ENCODE measurements at regions not wholly inside any gene's neighbourhood (a gene's known extent, or its start where the extent isn't known, plus 50 kb on each side); places are given as distances from the start of the nearest gene placed in this dataset.

DNA sequence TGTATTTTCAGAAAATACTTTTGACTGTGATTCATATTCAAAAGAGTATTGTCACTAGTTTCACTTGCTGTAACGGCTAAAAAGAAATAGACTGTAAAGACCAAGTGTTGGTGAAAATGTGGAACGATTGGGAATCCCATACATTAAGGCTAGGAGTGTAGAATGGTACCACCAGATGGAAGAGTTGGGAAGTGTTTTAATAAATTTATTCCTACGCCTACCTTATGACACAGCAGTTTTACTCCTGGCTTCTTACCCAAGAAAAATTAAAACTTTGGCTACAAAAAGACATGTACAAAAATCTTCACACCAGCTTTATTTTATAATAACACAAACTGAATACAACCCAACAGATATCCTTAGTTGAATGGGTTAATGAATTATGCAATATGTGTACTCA, 256.2 kb downstream of the TAF11L14 start:
- DNase-seq (ENCODE audit: low read depth in 1 of 2, low spot score in 1 of 2) = no peak
- TF ChIP-seq JUND (IDR thresholded peaks at IDR 0.05; ENCODE audit: low read depth) = no peak
- in situ Hi-C loops (cut with HindIII; ENCODE audit: low pct_unique_long_range_greater_than_20kb, low sequenced_read_pairs) = no loop called here

DNA sequence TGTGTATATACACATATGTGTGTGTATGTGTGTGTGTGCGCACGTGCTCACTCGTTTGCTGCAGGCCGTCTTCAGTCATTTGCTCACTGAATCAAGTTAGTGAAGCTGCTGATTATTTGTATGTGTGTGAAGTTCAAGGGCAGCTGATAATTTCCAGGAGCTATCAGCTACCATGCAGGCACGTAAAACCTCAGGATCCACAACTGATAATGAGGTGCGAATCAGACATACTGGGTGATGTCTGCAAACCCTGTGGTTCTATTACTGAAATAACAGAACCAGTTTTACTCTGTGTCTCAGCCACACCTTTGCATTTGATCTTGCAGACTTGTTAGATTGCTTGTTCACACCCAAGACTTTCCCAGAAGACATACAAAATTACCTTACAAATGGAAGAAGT, 257.6 kb downstream of the TAF11L14 start:
- in situ Hi-C loops (cut with HindIII; ENCODE audit: low pct_unique_long_range_greater_than_20kb, low sequenced_read_pairs) = no loop called here
- TF ChIP-seq JUND (IDR thresholded peaks at IDR 0.05; ENCODE audit: low read depth) = no peak
- DNase-seq (ENCODE audit: low read depth in 1 of 2, low spot score in 1 of 2) = no peak

DNA sequence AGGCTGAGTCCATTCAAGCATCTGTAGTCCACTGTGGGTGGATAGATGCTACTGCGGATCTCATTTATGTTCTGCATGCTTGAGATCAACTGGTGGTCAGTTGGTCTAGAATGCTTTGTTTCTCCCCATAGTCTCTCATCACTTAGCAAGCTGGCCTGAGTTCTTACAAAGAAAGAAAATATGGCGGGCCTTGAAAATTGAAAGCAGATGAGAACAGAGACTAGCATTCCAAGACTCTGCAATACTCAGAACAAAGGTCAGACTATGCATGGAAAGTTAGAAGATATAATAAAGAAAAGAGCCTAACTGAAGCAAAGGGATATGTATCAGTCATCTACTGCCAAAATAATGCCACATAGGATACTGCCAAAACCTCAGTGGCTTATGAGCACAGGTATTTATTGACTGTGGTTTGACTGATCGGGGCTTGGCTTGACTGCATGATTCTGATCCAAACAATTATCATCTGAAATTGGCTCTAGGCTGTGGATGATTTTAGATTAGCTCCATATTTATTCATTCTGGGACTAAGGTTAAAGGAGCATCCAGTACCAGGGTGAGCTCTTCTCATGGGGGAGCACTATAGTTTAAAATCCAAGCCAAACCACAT, 258.9 kb downstream of the TAF11L14 start:
- no peak for DNase-seq (ENCODE audit: low read depth in 1 of 2, low spot score in 1 of 2)
- no peak for TF ChIP-seq JUND (IDR thresholded peaks at IDR 0.05; ENCODE audit: low read depth)
- in situ Hi-C loops (cut with HindIII; ENCODE audit: low pct_unique_long_range_greater_than_20kb, low sequenced_read_pairs) = no loop called here

DNA sequence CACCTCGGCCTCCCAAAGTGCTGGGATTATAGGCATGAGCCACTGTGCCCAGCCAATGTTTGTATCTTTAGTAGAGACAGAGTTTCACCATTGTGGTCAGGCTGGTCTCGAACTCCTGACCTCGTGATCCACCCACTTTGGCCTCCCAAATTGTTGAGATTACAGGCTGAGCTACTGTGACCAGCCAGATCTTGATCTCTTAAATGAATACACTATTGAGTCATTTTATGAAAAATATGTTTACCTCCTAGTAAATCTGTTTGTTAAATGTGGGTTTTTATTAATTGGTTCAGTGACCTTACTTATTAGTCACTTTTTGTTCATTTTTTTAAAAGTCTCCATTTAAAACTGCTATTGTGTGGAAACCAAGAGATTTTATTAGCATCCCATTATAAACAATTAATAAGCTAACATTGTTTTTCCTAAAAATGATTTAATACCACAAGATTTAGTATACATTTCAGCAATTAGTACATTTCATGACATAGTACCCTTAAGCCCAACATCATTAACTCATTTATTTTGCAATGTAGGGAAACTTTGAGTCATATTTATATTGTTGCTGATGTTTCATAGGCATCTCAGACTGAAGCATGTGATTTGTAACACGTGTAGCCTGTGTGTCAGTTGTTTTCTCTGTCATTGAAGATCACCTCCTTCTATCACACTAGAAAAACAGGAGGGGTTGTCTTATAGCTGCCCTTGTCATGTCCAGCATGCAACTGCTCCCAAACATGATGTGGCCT, 261.2 kb downstream of the TAF11L14 start:
- DNase-seq (ENCODE audit: low read depth in 1 of 2, low spot score in 1 of 2) = no peak
- in situ Hi-C loops (cut with HindIII; ENCODE audit: low pct_unique_long_range_greater_than_20kb, low sequenced_read_pairs) = no loop called here
- TF ChIP-seq JUND (IDR thresholded peaks at IDR 0.05; ENCODE audit: low read depth) = no peak

DNA sequence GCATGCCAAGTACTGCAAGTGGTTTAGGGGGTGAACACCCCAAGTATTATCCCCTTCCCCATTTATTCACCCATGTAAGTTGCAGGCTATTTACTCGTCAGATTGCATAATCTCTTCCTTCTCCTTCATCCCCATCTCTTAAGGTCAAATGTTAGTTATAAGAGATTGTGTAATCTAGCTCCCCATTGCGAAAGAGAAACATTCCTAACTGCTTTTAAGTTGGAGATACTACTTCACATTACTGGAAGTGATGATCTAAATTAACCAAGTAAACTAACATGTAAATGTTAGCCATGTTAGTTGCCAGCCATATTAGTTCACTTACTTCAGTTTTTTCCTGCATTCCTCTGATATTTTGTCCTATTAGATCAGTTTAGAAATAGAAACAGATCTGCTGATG, 262.3 kb downstream of the TAF11L14 start:
- no peak for DNase-seq (ENCODE audit: low read depth in 1 of 2, low spot score in 1 of 2)
- TF ChIP-seq JUND (IDR thresholded peaks at IDR 0.05; ENCODE audit: low read depth) = no peak
- in situ Hi-C loops (cut with HindIII; ENCODE audit: low pct_unique_long_range_greater_than_20kb, low sequenced_read_pairs) = no loop called here

DNA sequence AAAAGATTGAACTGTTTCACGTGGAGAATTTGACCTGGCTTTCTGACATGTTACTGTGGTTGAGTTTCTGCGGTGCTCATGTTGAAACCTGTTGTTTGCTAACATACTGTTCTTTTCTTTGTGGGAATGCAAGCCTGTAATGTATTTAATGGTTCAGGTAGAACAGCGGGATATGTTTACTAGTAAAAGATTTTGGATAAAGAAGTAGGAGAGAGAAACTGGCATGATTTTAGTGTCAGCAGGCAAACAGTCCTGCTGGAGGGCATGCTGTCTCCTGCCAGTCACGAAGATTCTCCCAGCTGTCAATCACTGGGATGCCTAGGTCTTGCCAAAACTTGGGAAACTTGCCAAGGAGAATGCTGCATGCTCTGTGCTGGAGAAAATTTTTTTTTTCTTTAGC, 263.5 kb downstream of the TAF11L14 start:
- no peak for TF ChIP-seq JUND (IDR thresholded peaks at IDR 0.05; ENCODE audit: low read depth)

DNA sequence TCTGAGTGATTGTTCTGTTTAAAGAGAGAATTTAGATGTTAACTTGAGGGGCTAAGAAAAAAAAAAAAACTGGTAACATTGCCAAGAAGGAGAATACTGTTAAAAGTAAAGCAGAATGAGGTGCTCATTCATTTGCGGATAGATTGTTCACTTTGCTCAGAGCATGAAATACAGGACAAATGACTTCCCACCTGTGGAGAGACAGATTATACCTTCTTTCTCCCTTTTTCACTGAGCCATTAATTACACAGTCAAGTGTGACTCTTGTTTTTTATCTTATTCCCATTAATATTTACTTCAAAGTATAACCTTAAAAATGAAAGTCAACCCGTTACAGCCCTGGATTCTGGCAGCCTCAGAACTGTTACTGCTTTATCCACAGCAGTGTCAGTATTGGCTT, 264.5 kb downstream of the TAF11L14 start:
- no peak for DNase-seq (ENCODE audit: low read depth in 1 of 2, low spot score in 1 of 2)
- no peak for TF ChIP-seq JUND (IDR thresholded peaks at IDR 0.05; ENCODE audit: low read depth)
- in situ Hi-C loops (cut with HindIII; ENCODE audit: low pct_unique_long_range_greater_than_20kb, low sequenced_read_pairs) = no loop called here

More for the DNA sequence above, 263.5 kb downstream of the TAF11L14 start:
- DNase-seq (ENCODE audit: low read depth in 1 of 2, low spot score in 1 of 2) = peak in 1 of 2 experiments; percentile 13
- in situ Hi-C loops (cut with HindIII; ENCODE audit: low pct_unique_long_range_greater_than_20kb, low sequenced_read_pairs) = no loop called here

DNA sequence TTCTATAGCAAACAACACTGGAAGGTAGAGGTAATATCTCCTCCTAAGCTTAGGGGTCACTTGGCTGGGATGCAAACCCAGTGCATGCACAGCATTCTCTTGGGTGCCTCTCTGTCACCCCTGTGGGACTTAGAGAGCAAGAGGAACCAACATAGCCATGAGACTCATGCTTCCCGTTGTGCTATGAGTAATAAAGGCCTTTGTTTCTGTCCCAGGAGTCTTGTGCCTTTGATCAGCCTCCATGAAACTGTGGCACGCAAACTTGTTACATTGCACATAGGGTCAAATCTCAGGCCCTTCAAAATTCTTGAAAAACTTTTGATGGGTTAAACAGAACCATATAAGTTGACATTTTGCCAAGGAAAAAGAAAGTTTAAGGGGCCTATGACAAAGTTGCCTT, 272.8 kb downstream of the TAF11L14 start:
- no peak for TF ChIP-seq JUND (IDR thresholded peaks at IDR 0.05; ENCODE audit: low read depth)
- in situ Hi-C loops (cut with HindIII; ENCODE audit: low pct_unique_long_range_greater_than_20kb, low sequenced_read_pairs) = no loop called here
- DNase-seq (ENCODE audit: low read depth in 1 of 2, low spot score in 1 of 2) = no peak

DNA sequence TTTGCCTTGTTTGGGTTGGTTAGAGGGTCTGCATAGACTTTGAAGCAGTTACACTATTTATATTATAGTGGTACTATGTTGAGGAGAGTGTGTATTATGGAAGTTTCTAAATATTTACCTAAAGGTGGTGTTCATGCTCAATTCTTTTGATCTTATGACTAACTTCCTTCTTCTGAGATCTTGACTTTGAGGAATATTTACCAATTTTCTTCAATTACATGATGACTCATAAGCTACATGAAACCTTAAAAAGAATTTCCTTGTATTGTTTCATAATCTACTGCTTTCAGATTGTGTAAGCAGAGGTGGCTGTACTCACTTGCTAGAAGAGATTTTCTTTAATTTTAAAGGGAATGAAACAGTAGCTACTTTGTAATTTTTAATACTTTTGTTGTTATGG, 276.1 kb downstream of the TAF11L14 start:
- DNase-seq (ENCODE audit: low read depth in 1 of 2, low spot score in 1 of 2) = no peak
- TF ChIP-seq JUND (IDR thresholded peaks at IDR 0.05; ENCODE audit: low read depth) = no peak
- in situ Hi-C loops (cut with HindIII; ENCODE audit: low pct_unique_long_range_greater_than_20kb, low sequenced_read_pairs) = no loop called here

DNA sequence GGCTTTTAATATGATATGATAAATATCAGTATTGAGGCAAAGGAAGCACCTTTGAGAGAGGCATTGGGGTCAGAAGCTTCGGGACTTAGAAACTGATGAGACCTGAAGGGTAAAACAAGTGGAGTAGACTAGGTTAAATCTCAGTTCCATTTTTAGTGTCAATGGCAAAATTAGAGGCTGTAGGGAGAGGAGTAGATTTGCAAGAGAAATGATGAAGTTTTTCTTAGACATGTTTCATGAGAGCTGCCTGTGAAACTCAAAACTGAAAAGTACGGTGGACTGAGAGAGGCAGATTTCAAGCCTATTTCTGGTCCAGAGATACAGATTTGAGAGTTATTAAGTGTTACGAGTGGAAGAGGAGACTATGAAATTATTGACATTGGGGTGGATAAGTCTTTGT, 278.5 kb downstream of the TAF11L14 start:
- no peak for DNase-seq (ENCODE audit: low read depth in 1 of 2, low spot score in 1 of 2)
- in situ Hi-C loops (cut with HindIII; ENCODE audit: low pct_unique_long_range_greater_than_20kb, low sequenced_read_pairs) = no loop called here
- TF ChIP-seq JUND (IDR thresholded peaks at IDR 0.05; ENCODE audit: low read depth) = no peak

DNA sequence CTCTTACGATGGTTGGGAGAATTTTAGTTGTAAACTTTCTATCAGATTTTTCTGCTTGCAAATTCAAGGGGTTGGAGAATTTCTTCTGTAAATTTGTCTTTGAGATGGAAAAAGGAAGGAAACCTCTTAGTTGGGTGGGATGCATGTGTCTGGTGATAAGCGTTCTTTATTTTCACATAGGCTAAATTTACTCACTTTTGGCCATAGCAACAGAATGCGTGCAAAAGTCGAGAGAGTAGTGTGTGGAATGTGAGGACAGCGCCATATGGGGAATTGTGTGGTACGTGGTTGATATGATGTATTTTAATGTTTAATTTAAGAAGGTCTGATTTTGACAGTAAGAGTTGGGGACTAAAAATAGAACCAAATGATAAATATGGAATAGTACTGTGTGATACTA, 282.2 kb downstream of the TAF11L14 start:
- TF ChIP-seq JUND (IDR thresholded peaks at IDR 0.05; ENCODE audit: low read depth) = no peak
- DNase-seq (ENCODE audit: low read depth in 1 of 2, low spot score in 1 of 2) = no peak
- in situ Hi-C loops (cut with HindIII; ENCODE audit: low pct_unique_long_range_greater_than_20kb, low sequenced_read_pairs) = no loop called here

DNA sequence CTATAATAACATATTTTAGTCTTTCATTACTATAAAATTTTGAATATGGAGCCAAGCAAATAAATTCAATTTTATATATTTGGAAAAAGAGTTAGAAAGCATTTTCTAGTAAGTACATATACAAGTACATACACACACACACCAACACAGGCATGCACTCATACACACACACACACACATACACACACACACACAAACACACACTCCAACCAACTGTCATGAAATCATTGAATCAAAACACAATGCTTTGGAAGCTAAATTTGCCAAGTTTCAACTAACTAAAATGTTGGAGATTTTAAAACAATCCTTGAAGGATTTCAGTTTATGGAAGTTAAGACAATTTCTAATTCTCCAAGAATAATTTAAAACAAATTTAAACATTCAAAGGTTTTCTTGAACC, 283.2 kb downstream of the TAF11L14 start:
- no peak for DNase-seq (ENCODE audit: low read depth in 1 of 2, low spot score in 1 of 2)
- in situ Hi-C loops (cut with HindIII; ENCODE audit: low pct_unique_long_range_greater_than_20kb, low sequenced_read_pairs) = no loop called here
- no peak for TF ChIP-seq JUND (IDR thresholded peaks at IDR 0.05; ENCODE audit: low read depth)

DNA sequence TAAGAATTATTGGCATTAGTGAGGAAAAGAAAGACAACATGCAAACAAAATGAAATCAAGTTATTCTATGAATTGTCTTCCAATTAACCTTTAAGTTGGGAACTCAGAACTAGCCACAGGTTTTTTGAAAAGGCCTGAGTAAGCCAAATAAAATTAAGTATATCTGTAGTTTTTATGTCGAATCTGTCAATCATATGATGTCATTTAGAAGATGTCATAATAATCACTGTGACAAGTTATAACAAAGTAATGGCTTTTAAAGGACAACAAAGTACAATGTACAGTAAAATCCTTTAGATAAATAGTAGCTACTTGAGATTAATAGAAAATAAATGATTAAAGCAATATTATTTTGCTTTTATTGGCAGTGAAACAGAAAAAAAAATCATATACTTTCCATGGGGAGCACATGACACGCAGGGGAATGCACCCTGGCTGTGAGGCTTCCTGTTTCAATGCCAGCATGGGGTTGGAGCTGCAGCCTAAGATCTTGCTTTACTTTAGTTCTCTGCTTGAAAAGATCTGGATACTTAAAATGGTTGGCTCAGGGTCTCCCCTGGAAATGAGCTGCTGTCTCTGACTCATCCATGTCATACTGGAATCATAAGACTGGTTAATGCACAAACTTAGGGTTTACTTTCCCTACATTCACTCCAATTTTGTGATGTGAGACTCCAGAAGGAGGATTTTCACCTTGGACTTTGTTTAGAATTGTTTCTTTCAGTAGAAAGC, 284.3 kb downstream of the TAF11L14 start:
- TF ChIP-seq JUND (IDR thresholded peaks at IDR 0.05; ENCODE audit: low read depth) = no peak
- DNase-seq (ENCODE audit: low read depth in 1 of 2, low spot score in 1 of 2) = no peak
- in situ Hi-C loops (cut with HindIII; ENCODE audit: low pct_unique_long_range_greater_than_20kb, low sequenced_read_pairs) = no loop called here

Measured in T47D (cell line).